ENCODE measurements at regions not wholly inside any gene's neighbourhood (a gene's known extent, or its start where the extent isn't known, plus 50 kb on each side); places are given as distances from the start of the nearest gene placed in this dataset.

DNA sequence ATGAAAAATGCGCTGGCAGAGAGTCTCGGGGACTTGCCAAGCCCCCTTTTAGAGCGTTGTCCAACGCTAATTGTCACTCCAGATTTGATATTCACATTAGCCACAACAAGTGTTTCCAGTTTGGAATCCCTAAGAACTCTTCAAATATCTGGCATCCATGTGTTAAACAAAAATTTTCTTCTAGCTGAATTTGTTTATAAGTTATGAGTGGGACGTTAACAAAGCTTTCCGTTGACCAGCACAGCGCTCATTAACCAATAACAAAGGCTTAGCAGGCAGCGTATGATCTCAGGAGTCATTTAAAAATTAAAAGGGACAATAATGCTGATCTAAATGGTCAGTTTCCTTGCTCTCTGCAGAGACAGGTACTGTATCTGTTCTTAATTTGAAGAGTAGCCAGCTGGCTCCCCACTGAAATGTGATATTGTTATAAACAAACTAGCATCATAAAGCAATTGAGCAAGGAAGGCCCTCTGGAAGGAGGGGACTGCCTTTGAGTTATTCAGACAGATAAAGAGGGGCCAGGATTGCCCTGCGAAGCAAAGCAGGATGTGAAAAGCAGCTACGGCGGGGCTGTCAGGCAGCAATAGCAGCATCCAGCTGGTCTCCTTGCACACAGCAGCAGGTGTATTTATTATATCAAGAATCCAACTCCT lies 337.2 kb upstream of the SALL3 start:
- H3K4me1 ChIP-seq (ENCODE audit: insufficient read depth, low read length, poor library complexity, severe bottlenecking) = no peaks in the 10 kb centered on the region

DNA sequence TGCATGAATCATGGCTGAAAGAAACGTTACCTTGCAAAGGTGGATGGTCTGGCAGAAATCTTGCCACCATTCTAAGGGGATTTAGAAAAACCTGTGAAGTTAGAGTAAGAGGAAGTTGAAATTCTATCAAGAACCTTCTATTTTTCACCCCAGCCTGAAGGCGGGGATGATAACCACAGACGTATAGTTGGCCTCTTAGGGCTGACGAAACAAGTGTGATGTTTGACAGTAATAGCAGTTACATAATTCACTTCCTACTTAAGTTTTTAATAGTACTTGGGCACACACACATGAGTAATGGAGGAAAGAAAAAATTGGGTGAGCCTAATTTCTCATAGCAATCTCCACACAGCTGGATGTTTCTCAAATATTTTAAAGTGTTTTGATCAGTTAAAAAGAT lies 336.6 kb upstream of the SALL3 start:
- Histone ChIP-seq H3K9me3 (ENCODE audit: low read depth, low read length, poor library complexity, severe bottlenecking) (peaks cover 19% of the 10 kb centered on the region), H3K4me1 (ENCODE audit: insufficient read depth, low read length, poor library complexity, severe bottlenecking) (no peaks in the 10 kb centered on the region), H3K4me3 (ENCODE audit: low read depth, low read length, poor library complexity, severe bottlenecking) (no peak overlapping the region), H3K36me3 (ENCODE audit: insufficient read depth, low read length, poor library complexity, severe bottlenecking) (no peaks in the 10 kb centered on the region), H3K27me3 (replicated peaks; ENCODE audit: insufficient read depth, low read depth, low read length, poor library complexity) (no peaks in the 10 kb centered on the region), H3K27ac (ENCODE audit: low read depth, low read length, poor library complexity, severe bottlenecking) (no peak overlapping the region)
- no TSS peak for BruUV-seq (replicated peaks)
- POLR2A ChIA-PET (ENCODE audit: low non-redundant PET) = no interaction called here
- DNase-seq (ENCODE audit: low spot score) = no peak
- CTCF ChIA-PET = no interaction called here
- TF ChIP-seq EZH2 (IDR thresholded peaks at IDR 0.05; ENCODE audit: borderline replicate concordance, low read depth, low read length, poor library complexity, severe bottlenecking) (no peak), CTCF (conservative IDR thresholded peaks at IDR 0.05; ENCODE audit: low read depth, low read length) (no peak)
- intact Hi-C loops (cut with micrococcal nuclease; ENCODE audit: unreplicated experiment) = no loop called here

More for the DNA sequence above, 337.2 kb upstream of the SALL3 start:
- Histone ChIP-seq H3K4me3 (ENCODE audit: low read depth, low read length, poor library complexity, severe bottlenecking) (no peak overlapping the region), H3K9me3 (ENCODE audit: low read depth, low read length, poor library complexity, severe bottlenecking) (peaks cover 17% of the 10 kb centered on the region), H3K27ac (ENCODE audit: low read depth, low read length, poor library complexity, severe bottlenecking) (no peak overlapping the region), H3K36me3 (ENCODE audit: insufficient read depth, low read length, poor library complexity, severe bottlenecking) (no peaks in the 10 kb centered on the region), H3K27me3 (replicated peaks; ENCODE audit: insufficient read depth, low read depth, low read length, poor library complexity) (no peaks in the 10 kb centered on the region)
- intact Hi-C loops (cut with micrococcal nuclease; ENCODE audit: unreplicated experiment) = no loop called here
- BruUV-seq (replicated peaks) = no TSS peak
- no peak for TF ChIP-seq CTCF (conservative IDR thresholded peaks at IDR 0.05; ENCODE audit: low read depth, low read length)
- no peak for TF ChIP-seq EZH2 (IDR thresholded peaks at IDR 0.05; ENCODE audit: borderline replicate concordance, low read depth, low read length, poor library complexity, severe bottlenecking)
- DNase-seq (ENCODE audit: low spot score) = no peak
- ChIA-PET CTCF (no interaction called here), POLR2A (ENCODE audit: low non-redundant PET) (no interaction called here)

DNA sequence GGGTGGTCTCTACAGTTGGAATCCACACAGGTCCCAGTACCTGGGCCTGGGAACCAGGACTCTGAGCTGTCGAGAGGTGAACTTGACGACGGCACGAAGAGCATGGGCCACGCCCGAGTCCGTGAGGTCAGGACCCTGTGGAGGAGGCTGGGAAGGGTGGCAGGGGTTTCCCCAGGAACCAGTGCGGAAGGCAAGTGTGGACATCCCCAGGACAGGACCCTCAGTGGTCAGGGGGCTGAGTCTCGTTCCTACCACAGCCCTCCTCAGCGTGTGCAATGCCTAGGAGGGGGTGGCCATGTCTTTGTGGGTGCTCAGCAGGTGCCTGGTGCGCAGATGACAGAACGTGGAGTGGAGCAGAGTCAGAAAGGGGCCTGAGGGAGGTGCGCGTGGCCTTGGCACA lies 335.6 kb upstream of the SALL3 start:
- peaks cover 22% of the 10 kb centered on the region for H3K9me3 ChIP-seq (ENCODE audit: low read depth, low read length, poor library complexity, severe bottlenecking)
- H3K27me3 ChIP-seq (replicated peaks; ENCODE audit: insufficient read depth, low read depth, low read length, poor library complexity) = no peaks in the 10 kb centered on the region
- TF ChIP-seq CTCF (conservative IDR thresholded peaks at IDR 0.05; ENCODE audit: low read depth, low read length) (no peak), EZH2 (IDR thresholded peaks at IDR 0.05; ENCODE audit: borderline replicate concordance, low read depth, low read length, poor library complexity, severe bottlenecking) (no peak)
- BruUV-seq (replicated peaks) = no TSS peak
- H3K4me3 ChIP-seq (ENCODE audit: low read depth, low read length, poor library complexity, severe bottlenecking) = no peak overlapping the region
- no peak for DNase-seq (ENCODE audit: low spot score)
- ChIA-PET POLR2A (ENCODE audit: low non-redundant PET) (no interaction called here), CTCF (no interaction called here)
- intact Hi-C loops (cut with micrococcal nuclease; ENCODE audit: unreplicated experiment) = no loop called here
- no peaks in the 10 kb centered on the region for H3K4me1 ChIP-seq (ENCODE audit: insufficient read depth, low read length, poor library complexity, severe bottlenecking)
- H3K36me3 ChIP-seq (ENCODE audit: insufficient read depth, low read length, poor library complexity, severe bottlenecking) = no peaks in the 10 kb centered on the region
- H3K27ac ChIP-seq (ENCODE audit: low read depth, low read length, poor library complexity, severe bottlenecking) = no peak overlapping the region
